SK-N-SH treated with all-trans-retinoic acid at 6 μM for 48 hours (cell line): ENCODE measurements at regions not wholly inside any gene's neighbourhood (a gene's known extent, or its start where the extent isn't known, plus 50 kb on each side); places are given as distances from the start of the nearest gene placed in this dataset.

ENCODE experiments used
- ATAC-seq: fragments of 200-7000 bp; cut with Tn5 transposase; 3 replicates; pipeline ENCODE4 v1.9.1; 2020; ENCODE audit warnings: mild to moderate bottlenecking, moderate library complexity
- ARNTL ChIP-seq: fragments of 450-650 bp; formaldehyde crosslinking; IDR thresholded peaks from 2 replicates; pipeline ENCODE4 v1.5.0; 2020; ENCODE audit warnings: low read depth, mild to moderate bottlenecking, moderate library complexity, borderline replicate concordance
- BACH2 ChIP-seq: fragments of 250-450 bp; sonication (Bioruptor Pico); IDR thresholded peaks from 2 replicates; pipeline ENCODE4 v1.9.0; 2021; ENCODE audit warnings: mild to moderate bottlenecking, borderline replicate concordance
- CREB5 ChIP-seq: fragments of 250-450 bp; sonication (Bioruptor Pico); IDR thresholded peaks from 2 replicates; pipeline ENCODE4 v1.5.1; 2020; ENCODE audit warnings: low read depth, mild to moderate bottlenecking, moderate library complexity
- CSDC2 ChIP-seq: fragments of 250-450 bp; sonication (Bioruptor Pico); IDR thresholded peaks from 2 replicates; pipeline ENCODE4 v1.5.0; 2020; ENCODE audit warnings: mild to moderate bottlenecking, moderate library complexity
- CSRNP3 ChIP-seq: fragments of 250-450 bp; sonication (Bioruptor Pico); IDR thresholded peaks from 2 replicates; pipeline ENCODE4 v1.5.1; 2021; ENCODE audit warnings: mild to moderate bottlenecking, moderate library complexity
- ESRRG ChIP-seq: fragments of 250-450 bp; sonication (Bioruptor Pico); IDR thresholded peaks from 2 replicates; pipeline ENCODE4 v1.6.1; 2021; ENCODE audit warnings: mild to moderate bottlenecking
- GLIS3 ChIP-seq: fragments of 250-450 bp; sonication (Bioruptor Pico); IDR thresholded peaks from 2 replicates; pipeline ENCODE4 v1.5.0; 2020; ENCODE audit warnings: mild to moderate bottlenecking, moderate library complexity
- ISL1 ChIP-seq: fragments of 250-450 bp; sonication (Bioruptor Pico); IDR thresholded peaks from 2 replicates; pipeline ENCODE4 v2.1.2; 2022; ENCODE audit warnings: mild to moderate bottlenecking, moderate library complexity
- PATZ1 ChIP-seq: fragments of 250-450 bp; sonication (Bioruptor Pico); IDR thresholded peaks from 2 replicates; pipeline ENCODE4 v1.8.0; 2020; ENCODE audit warnings: mild to moderate bottlenecking, moderate library complexity, borderline replicate concordance
- POU6F1 ChIP-seq: fragments of 250-450 bp; sonication (Bioruptor Pico); IDR thresholded peaks from 2 replicates; pipeline ENCODE4 v1.8.0; 2021; ENCODE audit warnings: low read depth, mild to moderate bottlenecking, moderate library complexity, borderline replicate concordance
- PPARA ChIP-seq: fragments of 250-450 bp; sonication (Bioruptor Pico); IDR thresholded peaks from 2 replicates; pipeline ENCODE4 v1.5.0; 2020; ENCODE audit warnings: mild to moderate bottlenecking, borderline replicate concordance
- RARB ChIP-seq: fragments of 250-450 bp; sonication (Bioruptor Pico); IDR thresholded peaks from 2 replicates; pipeline ENCODE4 v1.8.0; 2021; ENCODE audit warnings: mild to moderate bottlenecking, moderate library complexity
- TCF4 ChIP-seq: fragments of 250-450 bp; sonication (Bioruptor Pico); IDR thresholded peaks from 2 replicates; pipeline ENCODE4 v1.8.0; 2021; ENCODE audit warnings: mild to moderate bottlenecking, moderate library complexity, borderline replicate concordance
- TOX ChIP-seq: fragments of 250-450 bp; sonication (Bioruptor Pico); IDR thresholded peaks from 2 replicates; pipeline ENCODE4 v1.8.0; 2021; ENCODE audit warnings: mild to moderate bottlenecking, moderate library complexity, borderline replicate concordance
- TSHZ2 ChIP-seq: fragments of 250-450 bp; sonication (Bioruptor Pico); IDR thresholded peaks from 2 replicates; pipeline ENCODE4 v1.5.0; 2020; ENCODE audit warnings: mild to moderate bottlenecking, moderate library complexity
- ZFP3 ChIP-seq: fragments of 250-450 bp; sonication (Bioruptor Pico); IDR thresholded peaks from 2 replicates; pipeline ENCODE4 v1.5.0; 2020; ENCODE audit warnings: mild to moderate bottlenecking, moderate library complexity
- ZFP30 ChIP-seq: fragments of 450-650 bp; formaldehyde crosslinking; IDR thresholded peaks from 2 replicates; pipeline ENCODE4 v1.5.0; 2022; ENCODE audit warnings: mild to moderate bottlenecking, moderate library complexity

GRCh38 chr7:82625377-82625776 lies 181.8 kb upstream of the CACNA2D1 start:
- no peak for ATAC-seq
- TF ChIP-seq TCF4 (CRISPR knock-in tag) (no peak), TSHZ2 (CRISPR knock-in tag) (no peak), POU6F1 (no peak), ISL1 (CRISPR knock-in tag) (no peak), ZFP30 (CRISPR knock-in tag) (no peak), ESRRG (CRISPR knock-in tag) (no peak), PATZ1 (CRISPR knock-in tag) (no peak), CREB5 (CRISPR knock-in tag) (no peak), ZFP3 (CRISPR knock-in tag) (no peak), RARB (CRISPR knock-in tag) (no peak)

GRCh38 chr7:82624965-82625364 lies 181.4 kb upstream of the CACNA2D1 start:
- no peak for ATAC-seq
- TF ChIP-seq PATZ1 (CRISPR knock-in tag) (no peak), TCF4 (CRISPR knock-in tag) (no peak), POU6F1 (no peak), GLIS3 (CRISPR knock-in tag) (no peak), CSRNP3 (no peak), BACH2 (CRISPR knock-in tag) (no peak)

- TF ChIP-seq TOX (CRISPR knock-in tag) (peak; percentile 50; the same call in 1 of the 2 replicates), ZFP30 (CRISPR knock-in tag) (no peak)
- ATAC-seq = peak; percentile 83
Measured at GRCh38 chr7:82624337-82624736, 180.8 kb upstream of the CACNA2D1 start.

- no peak; the same call in 2 of the 3 replicates for ATAC-seq
- TF ChIP-seq ESRRG (CRISPR knock-in tag) (no peak), GLIS3 (CRISPR knock-in tag) (no peak), CSRNP3 (no peak), CSDC2 (CRISPR knock-in tag) (no peak), ZFP30 (CRISPR knock-in tag) (no peak), PPARA (no peak), ARNTL (CRISPR knock-in tag) (no peak), CREB5 (CRISPR knock-in tag) (no peak), ISL1 (CRISPR knock-in tag) (no peak)
Measured at GRCh38 chr7:82623812-82624211, 180.2 kb upstream of the CACNA2D1 start.
